ENCODE measurements at regions not wholly inside any gene's neighbourhood (a gene's known extent, or its start where the extent isn't known, plus 50 kb on each side); places are given as distances from the start of the nearest gene placed in this dataset.

- no peak for DNase-seq (ENCODE audit: low spot score)
- H3K27me3 ChIP-seq (ENCODE audit: control insufficient read depth in 3 of 3, insufficient read depth in 3 of 3, low read depth in 1 of 3, low read length in 3 of 3): no peaks in the 10 kb centered on the region
- peaks cover 0 to 5% of the 10 kb centered on the region in 2 donors for H3K9me3 ChIP-seq (replicated peaks in 1 of 2; ENCODE audit: control insufficient read depth in 2 of 2, insufficient read depth in 1 of 2, low read depth in 1 of 2, low read length in 2 of 2)
- no peak overlapping the region for H3K4me2 ChIP-seq (ENCODE audit: insufficient read depth, low read length, poor library complexity, severe bottlenecking)
- H2AK5ac ChIP-seq (ENCODE audit: low read depth, low read length): no peak overlapping the region
- H2AFZ ChIP-seq (ENCODE audit: low read length): no peak overlapping the region
- no peak overlapping the region for H3K14ac ChIP-seq (ENCODE audit: low read length)
- no peak overlapping the region for H3K18ac ChIP-seq (ENCODE audit: low read length)
- no peak overlapping the region for H3K27ac ChIP-seq (replicated peaks; ENCODE audit: low read length)
- H3K4ac ChIP-seq (ENCODE audit: low read length): no peak overlapping the region
- no peak overlapping the region for H3K23ac ChIP-seq (ENCODE audit: low read depth, low read length, poor library complexity)
- H3K79me1 ChIP-seq (ENCODE audit: low read depth, low read length): no peaks in the 10 kb centered on the region
- no peak overlapping the region for H3K9ac ChIP-seq (ENCODE audit: low read depth, low read length, poor library complexity)
- H2BK5ac ChIP-seq (ENCODE audit: low read length): no peak overlapping the region
- no peak overlapping the region for H4K91ac ChIP-seq (ENCODE audit: low read depth, low read length, poor library complexity)
- WGBS, 2 donors (ENCODE audit: extremely low coverage in 2 of 2, insufficient read length in 2 of 2, insufficient replicate concordance in 1 of 2): no CpG with 5 or more reads among the region's 5 CpGs
- H4K8ac ChIP-seq (ENCODE audit: low read depth, low read length): no peak overlapping the region
- no peaks in the 10 kb centered on the region for H3K4me1 ChIP-seq (ENCODE audit: control insufficient read depth in 2 of 2, insufficient read depth in 1 of 2, low read depth in 1 of 2, low read length in 2 of 2)
- no peak overlapping the region for H2BK15ac ChIP-seq (ENCODE audit: low read length)
- no peak overlapping the region for H3K4me3 ChIP-seq (ENCODE audit: low read length in 2 of 2)
- no peaks in the 10 kb centered on the region for H3K36me3 ChIP-seq (replicated peaks in 1 of 2; ENCODE audit: control insufficient read depth in 2 of 2, insufficient read depth in 2 of 2, low read length in 2 of 2)
- no peak overlapping the region for H2BK120ac ChIP-seq (ENCODE audit: low read depth, low read length)
- no peak overlapping the region for H2BK12ac ChIP-seq (ENCODE audit: low read length)
Observed at GRCh38 chr6:4613795-4614194, 162.4 kb upstream of the CDYL start.

GRCh38 chr6:4613381-4613780, 162.8 kb upstream of the CDYL start:
- Histone ChIP-seq H3K9me3 (replicated peaks in 1 of 2; ENCODE audit: control insufficient read depth in 2 of 2, insufficient read depth in 1 of 2, low read depth in 1 of 2, low read length in 2 of 2) (peaks cover 0 to 5% of the 10 kb centered on the region in 2 donors), H2BK15ac (ENCODE audit: low read length) (no peak overlapping the region), H3K4ac (ENCODE audit: low read length) (no peak overlapping the region), H2AFZ (ENCODE audit: low read length) (no peak overlapping the region), H3K9ac (ENCODE audit: low read depth, low read length, poor library complexity) (no peak overlapping the region), H2AK5ac (ENCODE audit: low read depth, low read length) (no peak overlapping the region), H3K79me1 (ENCODE audit: low read depth, low read length) (no peaks in the 10 kb centered on the region), H4K91ac (ENCODE audit: low read depth, low read length, poor library complexity) (no peak overlapping the region), H2BK120ac (ENCODE audit: low read depth, low read length) (no peak overlapping the region), H3K27me3 (ENCODE audit: control insufficient read depth in 3 of 3, insufficient read depth in 3 of 3, low read depth in 1 of 3, low read length in 3 of 3) (no peaks in the 10 kb centered on the region), H3K14ac (ENCODE audit: low read length) (no peak overlapping the region), H3K36me3 (replicated peaks in 1 of 2; ENCODE audit: control insufficient read depth in 2 of 2, insufficient read depth in 2 of 2, low read length in 2 of 2) (no peaks in the 10 kb centered on the region), H3K23ac (ENCODE audit: low read depth, low read length, poor library complexity) (no peak overlapping the region), H2BK12ac (ENCODE audit: low read length) (no peak overlapping the region), H3K18ac (ENCODE audit: low read length) (no peak overlapping the region), H3K4me1 (ENCODE audit: control insufficient read depth in 2 of 2, insufficient read depth in 1 of 2, low read depth in 1 of 2, low read length in 2 of 2) (no peaks in the 10 kb centered on the region), H3K27ac (replicated peaks; ENCODE audit: low read length) (no peak overlapping the region), H4K8ac (ENCODE audit: low read depth, low read length) (no peak overlapping the region), H2BK5ac (ENCODE audit: low read length) (no peak overlapping the region), H3K4me3 (ENCODE audit: low read length in 2 of 2) (no peak overlapping the region), H3K4me2 (ENCODE audit: insufficient read depth, low read length, poor library complexity, severe bottlenecking) (no peak overlapping the region)
- DNase-seq (ENCODE audit: low spot score): no peak
- WGBS, 2 donors (ENCODE audit: extremely low coverage in 2 of 2, insufficient read length in 2 of 2, insufficient replicate concordance in 1 of 2): no CpG with 5 or more reads among the region's 2 CpGs

GRCh38 chr6:4612636-4613171, 163.5 kb upstream of the CDYL start:
- Histone ChIP-seq H3K23ac (ENCODE audit: low read depth, low read length, poor library complexity) (no peak overlapping the region), H2BK15ac (ENCODE audit: low read length) (no peak overlapping the region), H4K8ac (ENCODE audit: low read depth, low read length) (no peak overlapping the region), H3K18ac (ENCODE audit: low read length) (no peak overlapping the region), H3K27me3 (ENCODE audit: control insufficient read depth in 3 of 3, insufficient read depth in 3 of 3, low read depth in 1 of 3, low read length in 3 of 3) (no peaks in the 10 kb centered on the region), H3K4me1 (ENCODE audit: control insufficient read depth in 2 of 2, insufficient read depth in 1 of 2, low read depth in 1 of 2, low read length in 2 of 2) (no peaks in the 10 kb centered on the region), H3K4me2 (ENCODE audit: insufficient read depth, low read length, poor library complexity, severe bottlenecking) (no peak overlapping the region), H3K36me3 (replicated peaks in 1 of 2; ENCODE audit: control insufficient read depth in 2 of 2, insufficient read depth in 2 of 2, low read length in 2 of 2) (no peaks in the 10 kb centered on the region), H3K4ac (ENCODE audit: low read length) (no peak overlapping the region), H3K9ac (ENCODE audit: low read depth, low read length, poor library complexity) (no peak overlapping the region), H3K79me1 (ENCODE audit: low read depth, low read length) (no peaks in the 10 kb centered on the region), H2BK12ac (ENCODE audit: low read length) (no peak overlapping the region), H3K4me3 (ENCODE audit: low read length in 2 of 2) (no peak overlapping the region), H3K14ac (ENCODE audit: low read length) (no peak overlapping the region), H3K9me3 (replicated peaks in 1 of 2; ENCODE audit: control insufficient read depth in 2 of 2, insufficient read depth in 1 of 2, low read depth in 1 of 2, low read length in 2 of 2) (peaks cover 0 to 5% of the 10 kb centered on the region in 2 donors), H4K91ac (ENCODE audit: low read depth, low read length, poor library complexity) (no peak overlapping the region), H2BK5ac (ENCODE audit: low read length) (no peak overlapping the region), H2BK120ac (ENCODE audit: low read depth, low read length) (no peak overlapping the region), H2AK5ac (ENCODE audit: low read depth, low read length) (no peak overlapping the region), H3K27ac (replicated peaks; ENCODE audit: low read length) (no peak overlapping the region), H2AFZ (ENCODE audit: low read length) (no peak overlapping the region)
- no peak for DNase-seq (ENCODE audit: low spot score)
- WGBS, 2 donors (ENCODE audit: extremely low coverage in 2 of 2, insufficient read length in 2 of 2, insufficient replicate concordance in 1 of 2): no CpG with 5 or more reads among the region's 5 CpGs

DNA sequence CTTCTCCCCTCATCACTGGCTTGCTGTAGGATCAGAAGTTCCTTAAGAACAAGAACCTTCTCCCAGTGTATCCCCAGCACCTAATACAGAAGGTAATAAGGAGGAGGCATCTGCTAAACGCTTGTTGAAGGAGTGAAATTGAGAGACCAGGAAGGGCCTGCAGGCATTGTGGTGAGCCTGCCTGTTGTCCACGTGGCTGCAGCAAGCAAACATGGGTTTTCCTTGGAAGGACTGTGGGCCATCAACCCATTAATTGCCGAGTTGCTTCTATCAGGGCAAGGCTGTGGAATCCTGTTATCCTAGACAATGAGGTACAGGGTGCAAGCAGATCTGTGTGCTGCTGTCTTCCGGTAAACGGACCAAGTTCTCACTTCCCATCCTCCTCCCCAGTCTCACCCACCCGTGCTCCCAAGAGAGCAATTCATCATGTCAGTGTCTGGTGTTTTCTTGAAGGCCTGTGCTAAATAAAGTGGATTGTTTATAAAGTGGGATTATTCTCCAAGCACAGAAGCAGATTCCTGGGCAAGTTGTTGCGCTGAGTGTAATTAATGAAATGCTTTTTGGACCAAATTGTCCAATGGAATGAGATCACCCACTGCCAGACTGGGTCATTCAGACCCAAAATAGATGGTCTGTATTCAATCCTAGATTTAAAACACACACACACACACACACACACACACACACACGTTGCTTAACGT, 164.6 kb upstream of the CDYL start:
- H4K91ac ChIP-seq (ENCODE audit: low read depth, low read length, poor library complexity): no peak overlapping the region
- no peak overlapping the region for H2AK5ac ChIP-seq (ENCODE audit: low read depth, low read length)
- no peak overlapping the region for H2BK5ac ChIP-seq (ENCODE audit: low read length)
- no peak overlapping the region for H2BK120ac ChIP-seq (ENCODE audit: low read depth, low read length)
- no peaks in the 10 kb centered on the region for H3K27me3 ChIP-seq (ENCODE audit: control insufficient read depth in 3 of 3, insufficient read depth in 3 of 3, low read depth in 1 of 3, low read length in 3 of 3)
- H3K18ac ChIP-seq (ENCODE audit: low read length): no peak overlapping the region
- no CpG with 5 or more reads among the region's 9 CpGs for WGBS, 2 donors (ENCODE audit: extremely low coverage in 2 of 2, insufficient read length in 2 of 2, insufficient replicate concordance in 1 of 2)
- no peak overlapping the region for H3K4me2 ChIP-seq (ENCODE audit: insufficient read depth, low read length, poor library complexity, severe bottlenecking)
- no peak overlapping the region for H3K23ac ChIP-seq (ENCODE audit: low read depth, low read length, poor library complexity)
- H3K4me3 ChIP-seq (ENCODE audit: low read length in 2 of 2): no peak overlapping the region
- no peak overlapping the region for H2AFZ ChIP-seq (ENCODE audit: low read length)
- H2BK12ac ChIP-seq (ENCODE audit: low read length): no peak overlapping the region
- no peak overlapping the region for H4K8ac ChIP-seq (ENCODE audit: low read depth, low read length)
- H3K36me3 ChIP-seq (replicated peaks in 1 of 2; ENCODE audit: control insufficient read depth in 2 of 2, insufficient read depth in 2 of 2, low read length in 2 of 2): no peaks in the 10 kb centered on the region
- no peaks in the 10 kb centered on the region for H3K79me1 ChIP-seq (ENCODE audit: low read depth, low read length)
- peaks cover 0 to 5% of the 10 kb centered on the region in 2 donors for H3K9me3 ChIP-seq (replicated peaks in 1 of 2; ENCODE audit: control insufficient read depth in 2 of 2, insufficient read depth in 1 of 2, low read depth in 1 of 2, low read length in 2 of 2)
- no peak overlapping the region for H3K27ac ChIP-seq (replicated peaks; ENCODE audit: low read length)
- no peak overlapping the region for H3K4ac ChIP-seq (ENCODE audit: low read length)
- H3K14ac ChIP-seq (ENCODE audit: low read length): no peak overlapping the region
- no peak overlapping the region for H2BK15ac ChIP-seq (ENCODE audit: low read length)
- H3K9ac ChIP-seq (ENCODE audit: low read depth, low read length, poor library complexity): no peak overlapping the region
- no peaks in the 10 kb centered on the region for H3K4me1 ChIP-seq (ENCODE audit: control insufficient read depth in 2 of 2, insufficient read depth in 1 of 2, low read depth in 1 of 2, low read length in 2 of 2)
- DNase-seq (ENCODE audit: low spot score): no peak

All from neuronal stem cell (in vitro differentiated cells).